ENCODE measurements at regions not wholly inside any gene's neighbourhood (a gene's known extent, or its start where the extent isn't known, plus 50 kb on each side); places are given as distances from the start of the nearest gene placed in this dataset.

- POLR2A ChIA-PET, result no interaction called here
- DNase-seq (ENCODE audit: extremely low spot score), result no peak
- CTCF ChIA-PET, result no interaction called here
- TF ChIP-seq ZNF384 (IDR thresholded peaks at IDR 0.05) (no peak), L3MBTL2 (conservative IDR thresholded peaks at IDR 0.05) (no peak), HDGF (IDR thresholded peaks at IDR 0.05; ENCODE audit: borderline replicate concordance) (no peak), FOXA1 (IDR thresholded peaks at IDR 0.05) (no peak), FOXM1 (IDR thresholded peaks at IDR 0.05; ENCODE audit: borderline replicate concordance) (no peak), CTBP1 (IDR thresholded peaks at IDR 0.05; ENCODE audit: borderline replicate concordance) (no peak), PKNOX1 (IDR thresholded peaks at IDR 0.05) (no peak), ELF4 (IDR thresholded peaks at IDR 0.05) (no peak)
Measured at GRCh38 chr10:78571891-78572290, 496.9 kb upstream of the ZMIZ1 start.

DNA sequence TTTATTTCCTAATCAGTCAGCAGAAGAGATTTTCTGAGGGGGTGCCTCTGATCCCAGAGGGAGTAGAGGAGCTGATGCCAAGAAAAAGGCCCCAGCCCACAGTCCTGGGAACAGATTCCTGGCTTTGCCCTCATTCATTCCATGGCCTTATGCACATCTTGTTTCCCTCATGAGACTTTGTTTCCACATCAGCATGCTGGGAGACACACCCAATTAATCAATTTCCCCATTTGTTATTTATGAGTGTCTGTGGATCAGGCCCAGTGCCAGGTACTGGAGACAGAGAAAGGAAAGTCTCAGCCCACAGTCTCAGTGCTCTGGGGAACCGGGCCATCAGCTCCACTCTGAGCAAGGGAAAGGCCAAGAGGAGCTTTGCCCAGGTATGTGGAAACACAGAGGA is 496.2 kb upstream of the ZMIZ1 start:
- no peak for DNase-seq (ENCODE audit: extremely low spot score)
- ChIA-PET POLR2A (no interaction called here), CTCF (no interaction called here)
- TF ChIP-seq SP1 (IDR thresholded peaks at IDR 0.05), result no peak
- TF ChIP-seq SUZ12 (IDR thresholded peaks at IDR 0.05), result no peak
- no peak for TF ChIP-seq PKNOX1 (IDR thresholded peaks at IDR 0.05)
- no peak for TF ChIP-seq ZNF384 (IDR thresholded peaks at IDR 0.05)
- no peak for TF ChIP-seq BHLHE40 (IDR thresholded peaks at IDR 0.05; ENCODE audit: borderline replicate concordance)
- TF ChIP-seq L3MBTL2 (conservative IDR thresholded peaks at IDR 0.05), result no peak
- TF ChIP-seq NFRKB (IDR thresholded peaks at IDR 0.05), result no peak
- TF ChIP-seq FOXA1 (IDR thresholded peaks at IDR 0.05), result no peak
- no peak for TF ChIP-seq LEF1 (IDR thresholded peaks at IDR 0.05; ENCODE audit: borderline replicate concordance)
- no peak for TF ChIP-seq HDGF (IDR thresholded peaks at IDR 0.05; ENCODE audit: borderline replicate concordance)
- TF ChIP-seq FOXK2 (IDR thresholded peaks at IDR 0.05), result no peak
- TF ChIP-seq FOXM1 (IDR thresholded peaks at IDR 0.05; ENCODE audit: borderline replicate concordance), result no peak
- no peak for TF ChIP-seq CTBP1 (IDR thresholded peaks at IDR 0.05; ENCODE audit: borderline replicate concordance)
- TF ChIP-seq ARNT (IDR thresholded peaks at IDR 0.05), result no peak
- TF ChIP-seq ELF4 (IDR thresholded peaks at IDR 0.05), result no peak
- no peak for TF ChIP-seq TARDBP (IDR thresholded peaks at IDR 0.05)

DNA sequence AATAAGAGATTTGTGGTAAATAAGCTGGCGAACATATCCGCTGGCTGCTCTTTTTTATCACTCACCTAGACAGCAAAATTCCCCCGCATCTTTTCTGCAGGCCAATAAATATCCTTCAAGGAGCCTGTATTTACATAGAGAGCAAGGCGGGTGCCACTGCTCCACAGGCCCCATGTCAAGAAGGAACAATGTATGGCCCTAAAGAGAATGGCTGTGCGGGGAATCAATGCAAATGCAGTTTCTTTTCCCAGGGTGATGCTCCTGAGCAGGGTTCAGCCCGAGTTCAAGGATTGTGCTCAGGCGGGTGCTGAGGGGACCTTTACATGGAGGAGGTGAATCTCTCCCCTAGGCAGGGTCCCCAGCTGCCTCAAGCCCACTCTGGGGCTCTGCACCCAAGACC is 494.2 kb upstream of the ZMIZ1 start:
- POLR2A ChIA-PET, result no interaction called here
- TF ChIP-seq L3MBTL2 (conservative IDR thresholded peaks at IDR 0.05) (no peak), FOXM1 (IDR thresholded peaks at IDR 0.05; ENCODE audit: borderline replicate concordance) (no peak), FOXK2 (IDR thresholded peaks at IDR 0.05) (no peak), PKNOX1 (IDR thresholded peaks at IDR 0.05) (no peak), TARDBP (IDR thresholded peaks at IDR 0.05) (no peak), SUZ12 (IDR thresholded peaks at IDR 0.05) (no peak), BHLHE40 (IDR thresholded peaks at IDR 0.05; ENCODE audit: borderline replicate concordance) (no peak)

GRCh38 chr10:78575400-78575799 is 493.4 kb upstream of the ZMIZ1 start:
- no peak for TF ChIP-seq TARDBP (IDR thresholded peaks at IDR 0.05)
- TF ChIP-seq ARNT (IDR thresholded peaks at IDR 0.05), result no peak
- no peak for TF ChIP-seq L3MBTL2 (conservative IDR thresholded peaks at IDR 0.05)
- TF ChIP-seq PKNOX1 (IDR thresholded peaks at IDR 0.05), result no peak
- no peak for TF ChIP-seq LEF1 (IDR thresholded peaks at IDR 0.05; ENCODE audit: borderline replicate concordance)
- TF ChIP-seq FOXA1 (IDR thresholded peaks at IDR 0.05), result no peak
- TF ChIP-seq NFRKB (IDR thresholded peaks at IDR 0.05), result no peak
- no peak for TF ChIP-seq SUZ12 (IDR thresholded peaks at IDR 0.05)
- TF ChIP-seq ZNF384 (IDR thresholded peaks at IDR 0.05), result no peak
- no peak for TF ChIP-seq ELF4 (IDR thresholded peaks at IDR 0.05)
- no peak for TF ChIP-seq FOXM1 (IDR thresholded peaks at IDR 0.05; ENCODE audit: borderline replicate concordance)
- no peak for TF ChIP-seq HDGF (IDR thresholded peaks at IDR 0.05; ENCODE audit: borderline replicate concordance)
- no peak for TF ChIP-seq BHLHE40 (IDR thresholded peaks at IDR 0.05; ENCODE audit: borderline replicate concordance)
- TF ChIP-seq CTBP1 (IDR thresholded peaks at IDR 0.05; ENCODE audit: borderline replicate concordance), result no peak
- TF ChIP-seq SP1 (IDR thresholded peaks at IDR 0.05), result no peak
- no peak for TF ChIP-seq FOXK2 (IDR thresholded peaks at IDR 0.05)
- no peak for DNase-seq (ENCODE audit: extremely low spot score)
- ChIA-PET POLR2A (no interaction called here), CTCF (no interaction called here)

More for the DNA sequence above, 494.2 kb upstream of the ZMIZ1 start:
- no peak for DNase-seq (ENCODE audit: extremely low spot score)
- CTCF ChIA-PET, result no interaction called here

GRCh38 chr10:78576276-78576675 is 492.5 kb upstream of the ZMIZ1 start:
- DNase-seq (ENCODE audit: extremely low spot score), result no peak
- POLR2A ChIA-PET, result no interaction called here
- CTCF ChIA-PET, result no interaction called here
- TF ChIP-seq FOXA1 (IDR thresholded peaks at IDR 0.05) (no peak), TARDBP (IDR thresholded peaks at IDR 0.05) (no peak), BHLHE40 (IDR thresholded peaks at IDR 0.05; ENCODE audit: borderline replicate concordance) (no peak), ZNF384 (IDR thresholded peaks at IDR 0.05) (no peak)

DNA sequence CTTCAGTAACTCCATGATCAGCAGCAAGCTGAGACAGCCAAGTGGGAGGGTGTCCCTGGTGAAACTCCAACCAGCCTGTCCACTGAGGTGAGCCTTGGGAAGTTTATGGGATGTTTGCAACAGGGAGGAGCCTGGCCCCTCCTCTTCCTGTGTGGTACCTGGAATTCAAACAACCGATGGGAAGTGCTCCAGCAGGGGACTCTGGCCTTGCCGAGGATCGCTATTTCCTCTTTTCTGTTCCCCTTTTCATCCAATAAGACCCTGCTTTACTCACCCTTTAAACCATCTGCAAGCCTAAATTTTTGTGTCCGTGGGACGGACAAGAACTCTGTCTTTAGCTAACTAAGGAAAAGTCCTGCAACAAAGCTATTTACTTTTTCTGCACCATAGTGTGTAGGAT is 491.1 kb upstream of the ZMIZ1 start:
- TF ChIP-seq ELF4 (IDR thresholded peaks at IDR 0.05) (no peak), CTBP1 (IDR thresholded peaks at IDR 0.05; ENCODE audit: borderline replicate concordance) (no peak), HDGF (IDR thresholded peaks at IDR 0.05; ENCODE audit: borderline replicate concordance) (no peak)
- POLR2A ChIA-PET, result no interaction called here
- no peak for DNase-seq (ENCODE audit: extremely low spot score)
- CTCF ChIA-PET, result no interaction called here

Data from HEK293T (cell line).